GM19463 (cell line): ENCODE measurements at regions not wholly inside any gene's neighbourhood (a gene's known extent, or its start where the extent isn't known, plus 50 kb on each side); places are given as distances from the start of the nearest gene placed in this dataset.
A peak's percentile ranks its signal among the peaks of the same experiment; 100 is the strongest.
"Not testable (repeated sequence)": the region's sequence is repeated elsewhere in the genome, so short reads cannot be mapped to it uniquely, and the experiment has no call there.

Source experiments
- ATAC-seq: cut with Tn5 transposase; IDR thresholded peaks from one replicate; pipeline ENCODE4 v1.9.1; 2021; ENCODE audit warnings: mild to moderate bottlenecking, moderate library complexity; ENCODE audit not compliant: unreplicated experiment

DNA sequence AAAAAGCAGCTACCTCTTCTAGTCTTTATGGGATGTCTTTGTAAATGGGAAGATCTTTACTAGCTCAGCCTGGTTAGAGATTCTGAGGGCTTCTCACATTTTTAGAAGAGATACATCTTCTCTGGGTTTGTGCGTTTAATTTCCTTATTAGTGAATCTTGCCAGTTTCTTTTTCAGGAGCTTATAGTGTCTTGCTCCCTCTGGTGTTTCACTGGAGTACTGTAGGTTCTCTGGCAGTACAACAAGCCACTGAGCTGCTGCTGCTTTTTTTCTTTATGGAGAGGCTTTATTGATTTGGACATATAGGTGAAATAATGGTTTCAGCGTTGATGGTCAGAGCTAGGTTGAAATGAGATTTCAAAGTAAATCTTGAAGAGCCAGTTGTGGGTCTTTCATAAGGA is 82.9 kb downstream of the LAS1L start:
- peak; percentile 76 for ATAC-seq

DNA sequence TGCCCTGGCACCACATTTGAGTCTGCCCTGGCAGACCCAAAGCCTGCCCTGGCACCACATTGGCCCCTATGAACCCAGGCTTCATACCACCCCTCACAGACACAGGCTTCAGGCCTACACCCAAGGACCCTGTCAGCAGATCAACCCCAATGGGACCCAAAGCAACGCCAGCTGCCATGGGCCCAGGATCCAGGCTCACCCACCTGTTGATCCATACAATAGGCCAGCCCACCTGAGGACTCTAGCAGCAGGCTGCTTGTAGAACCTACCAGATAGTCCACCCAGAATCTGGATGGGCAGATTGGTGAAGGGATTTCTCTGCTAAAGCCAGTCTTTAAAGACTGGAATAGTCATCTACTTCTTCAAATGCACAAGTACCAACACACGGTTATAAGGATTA is 114.4 kb downstream of the LAS1L start:
- no peak for ATAC-seq

DNA sequence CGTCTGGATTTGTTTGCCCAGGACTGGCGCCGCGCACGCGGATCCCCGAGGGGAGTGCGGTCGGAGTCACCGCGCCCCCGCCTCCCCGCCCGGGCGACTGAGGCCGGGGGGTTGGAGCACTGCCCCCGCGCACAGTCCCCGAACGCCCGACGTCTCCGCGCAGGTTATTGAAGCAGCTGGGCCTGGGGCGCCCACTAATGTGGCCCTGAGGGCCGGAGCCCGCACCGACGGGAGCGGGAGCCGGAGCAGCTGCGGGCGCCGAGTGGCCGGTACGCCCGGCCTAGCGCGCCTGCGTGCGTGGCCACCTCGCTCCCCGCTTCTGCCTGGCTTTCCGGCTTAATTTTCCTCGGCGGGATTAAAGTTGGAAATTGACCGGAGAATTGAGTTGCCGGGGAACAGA is 126.9 kb downstream of the LAS1L start:
- ATAC-seq = not testable (repeated sequence)

GRCh38 chrX:65407157-65407626 is 127.4 kb downstream of the LAS1L start:
- no peak for ATAC-seq

DNA sequence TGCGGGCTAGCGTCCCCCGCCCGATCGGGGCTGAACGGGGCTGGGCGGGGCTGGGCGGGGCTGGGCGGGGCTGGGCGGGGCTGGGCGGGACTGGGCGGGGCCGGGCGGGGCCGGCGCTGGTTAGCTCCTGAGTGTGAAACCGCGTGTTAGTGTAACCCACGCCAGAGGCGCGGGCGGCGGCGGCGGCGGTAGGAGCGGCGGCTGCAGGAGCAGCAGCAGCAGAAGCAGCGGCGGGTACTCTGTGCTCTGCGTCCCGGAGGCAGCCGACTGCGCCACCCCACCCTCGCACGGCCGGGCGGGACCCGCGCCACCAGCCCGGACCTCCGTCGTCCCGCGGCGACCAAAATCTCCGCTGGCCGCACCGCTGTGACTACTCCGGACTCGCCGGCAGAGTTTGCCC is 128.1 kb downstream of the LAS1L start:
- no peak for ATAC-seq

- ATAC-seq = no peak
Observed at GRCh38 chrX:65392284-65392683, 142.3 kb downstream of the LAS1L start.

DNA sequence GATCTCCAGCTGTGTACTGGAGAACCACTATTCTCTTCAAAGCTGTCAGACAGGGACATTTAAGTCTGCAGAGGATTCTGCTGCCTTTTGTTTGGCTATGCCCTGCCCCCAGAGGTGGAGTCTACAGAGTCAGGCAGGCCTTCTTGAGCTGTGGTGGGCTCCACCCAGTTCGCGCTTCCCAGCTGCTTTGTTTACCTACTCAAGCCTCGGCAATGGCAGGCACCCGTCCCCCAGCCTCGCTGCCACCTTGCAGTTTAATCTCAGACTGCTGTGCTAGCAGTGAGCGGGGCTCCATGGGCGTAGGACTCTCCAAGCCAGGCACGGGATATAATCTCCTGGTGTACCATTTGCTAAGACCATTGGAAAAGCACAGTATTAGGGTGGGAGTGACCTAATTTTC is 145.5 kb downstream of the LAS1L start:
- ATAC-seq = not testable (repeated sequence)
